HepG2 (cell line): ENCODE measurements at regions not wholly inside any gene's neighbourhood (a gene's known extent, or its start where the extent isn't known, plus 50 kb on each side); places are given as distances from the start of the nearest gene placed in this dataset.

Experiments used
- CHD4 ChIP-seq: fragments of 200-600 bp; sonication (generic); IDR thresholded peaks from 2 replicates; pipeline ENCODE4 v1.7.0; 2017; ENCODE audit warnings: mild to moderate bottlenecking, low read length, borderline replicate concordance
- CREM ChIP-seq, 2 experiments: sonication (generic) in 1 of 2; formaldehyde crosslinking in 1 of 2; IDR thresholded peaks; 2 replicates each; pipeline versions ENCODE4 v1.4.0 to v1.6.1; 2016 to 2020; ENCODE audit warnings: antibody characterized with exemption in 1 of 2, mild to moderate bottlenecking in 1 of 2, missing genetic modification reagents in 1 of 2
- FOSL1 ChIP-seq: sonication (generic); formaldehyde crosslinking; IDR thresholded peaks from 2 replicates; pipeline ENCODE4 v1.9.0; 2021; ENCODE audit warnings: missing genetic modification reagents, borderline replicate concordance
- FOXM1 ChIP-seq: sonication (generic); formaldehyde crosslinking; IDR thresholded peaks from 2 replicates; pipeline ENCODE4 v1.5.0; 2020; ENCODE audit warnings: missing genetic modification reagents
- ZBTB8A ChIP-seq: sonication (generic); formaldehyde crosslinking; IDR thresholded peaks from 2 replicates; pipeline ENCODE4 v1.4.0; 2020; ENCODE audit warnings: mild to moderate bottlenecking, low read depth, missing genetic modification reagents, borderline replicate concordance
- ZNF224 ChIP-seq: sonication (generic); formaldehyde crosslinking; IDR thresholded peaks from 2 replicates; pipeline ENCODE4 v1.5.0; 2020; ENCODE audit warnings: mild to moderate bottlenecking, missing genetic modification reagents
- ZNF660 ChIP-seq: sonication (generic); formaldehyde crosslinking; IDR thresholded peaks from 2 replicates; pipeline ENCODE4 v1.5.1; 2020; ENCODE audit warnings: mild to moderate bottlenecking, low read depth, missing genetic modification reagents, borderline replicate concordance
- TF ChIP-seq, protein P1 (sequence below): sonication (generic); formaldehyde crosslinking; IDR thresholded peaks from 2 replicates; pipeline ENCODE4 v1.8.0; 2022; ENCODE audit warnings: mild to moderate bottlenecking, missing genetic modification reagents, moderate library complexity

DNA sequence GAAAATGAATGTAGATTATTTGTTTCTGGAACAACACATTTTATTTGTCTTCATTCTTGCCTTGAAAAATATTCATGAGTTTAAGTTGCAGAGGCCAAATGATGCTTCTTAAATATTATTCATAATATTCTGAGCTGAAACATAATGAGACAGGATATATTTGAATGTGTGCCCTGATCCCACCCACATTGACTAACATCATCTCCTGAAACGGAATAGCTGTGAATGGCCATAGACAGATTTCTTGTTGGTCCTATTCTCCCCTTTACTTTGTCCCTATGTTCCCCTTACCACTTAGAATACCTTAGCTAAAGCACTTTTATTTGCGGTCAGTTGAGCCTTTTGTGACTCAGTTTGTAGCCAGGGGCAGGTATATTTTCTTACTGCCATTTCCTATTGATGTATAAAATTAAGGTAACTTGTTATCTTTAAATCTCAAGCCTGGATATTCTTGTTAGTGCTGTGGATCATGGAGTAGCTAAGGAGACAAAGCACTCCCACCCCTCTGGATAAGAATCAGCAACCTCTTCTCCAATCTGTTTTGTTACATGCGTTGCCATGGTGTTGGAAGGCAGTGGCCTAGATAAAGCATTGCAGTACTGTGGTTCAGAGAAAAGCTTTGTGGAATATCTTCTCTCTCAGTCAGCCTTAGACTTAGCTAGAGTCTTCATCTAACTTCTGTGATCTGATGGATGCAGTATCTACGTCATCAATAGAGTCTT, 478.5 kb upstream of the DEPDC1 start:
- no peak for TF ChIP-seq CHD4
- no peak for TF ChIP-seq ZNF660
- TF ChIP-seq, protein P1, sequence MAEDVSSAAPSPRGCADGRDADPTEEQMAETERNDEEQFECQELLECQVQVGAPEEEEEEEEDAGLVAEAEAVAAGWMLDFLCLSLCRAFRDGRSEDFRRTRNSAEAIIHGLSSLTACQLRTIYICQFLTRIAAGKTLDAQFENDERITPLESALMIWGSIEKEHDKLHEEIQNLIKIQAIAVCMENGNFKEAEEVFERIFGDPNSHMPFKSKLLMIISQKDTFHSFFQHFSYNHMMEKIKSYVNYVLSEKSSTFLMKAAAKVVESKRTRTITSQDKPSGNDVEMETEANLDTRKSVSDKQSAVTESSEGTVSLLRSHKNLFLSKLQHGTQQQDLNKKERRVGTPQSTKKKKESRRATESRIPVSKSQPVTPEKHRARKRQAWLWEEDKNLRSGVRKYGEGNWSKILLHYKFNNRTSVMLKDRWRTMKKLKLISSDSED (CRISPR knock-in tag) = no peak
- TF ChIP-seq FOXM1 = no peak
- no peak for TF ChIP-seq ZBTB8A
- no peak for TF ChIP-seq ZNF224 (CRISPR knock-in tag)
- TF ChIP-seq CREM (IDR thresholded peaks at IDR 0.05) = no peak
- TF ChIP-seq CREM (CRISPR knock-in tag; IDR thresholded peaks at IDR 0.05) = no peak
- TF ChIP-seq FOSL1 (CRISPR knock-in tag) = no peak
